GM18873 (cell line): ENCODE measurements at regions not wholly inside any gene's neighbourhood (a gene's known extent, or its start where the extent isn't known, plus 50 kb on each side); places are given as distances from the start of the nearest gene placed in this dataset.

Experiments used
- ATAC-seq: cut with Tn5 transposase; IDR thresholded peaks from one replicate; pipeline ENCODE4 v1.9.1; 2021; ENCODE audit warnings: mild to moderate bottlenecking, moderate library complexity, moderate number of reproducible peaks; ENCODE audit not compliant: unreplicated experiment, low FRiP score

GRCh38 chr3:124391774-124392173 is 338.5 kb upstream of the UMPS start:
- ATAC-seq: no peak

GRCh38 chr3:124393340-124393739 is 336.9 kb upstream of the UMPS start:
- ATAC-seq: no peak

DNA sequence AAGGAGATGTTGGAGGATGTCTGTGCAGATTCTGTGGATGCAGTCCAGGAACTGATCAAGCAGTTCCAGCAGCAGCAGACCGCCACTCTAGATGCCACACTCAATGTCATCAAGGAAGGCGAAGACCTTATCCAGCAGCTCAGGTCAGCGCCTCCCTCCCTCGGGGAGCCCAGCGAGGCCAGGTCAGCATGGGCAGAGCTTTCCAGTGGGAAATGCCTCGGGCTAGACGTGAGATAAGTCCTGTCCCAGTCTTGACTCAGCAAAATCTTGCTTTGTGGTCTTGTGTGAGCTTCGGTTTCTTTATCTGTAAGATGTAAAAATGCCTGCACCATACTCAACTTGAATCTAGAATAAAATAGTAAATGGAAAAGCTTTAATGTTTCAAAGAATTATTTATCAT is 335.1 kb upstream of the UMPS start:
- no peak for ATAC-seq

DNA sequence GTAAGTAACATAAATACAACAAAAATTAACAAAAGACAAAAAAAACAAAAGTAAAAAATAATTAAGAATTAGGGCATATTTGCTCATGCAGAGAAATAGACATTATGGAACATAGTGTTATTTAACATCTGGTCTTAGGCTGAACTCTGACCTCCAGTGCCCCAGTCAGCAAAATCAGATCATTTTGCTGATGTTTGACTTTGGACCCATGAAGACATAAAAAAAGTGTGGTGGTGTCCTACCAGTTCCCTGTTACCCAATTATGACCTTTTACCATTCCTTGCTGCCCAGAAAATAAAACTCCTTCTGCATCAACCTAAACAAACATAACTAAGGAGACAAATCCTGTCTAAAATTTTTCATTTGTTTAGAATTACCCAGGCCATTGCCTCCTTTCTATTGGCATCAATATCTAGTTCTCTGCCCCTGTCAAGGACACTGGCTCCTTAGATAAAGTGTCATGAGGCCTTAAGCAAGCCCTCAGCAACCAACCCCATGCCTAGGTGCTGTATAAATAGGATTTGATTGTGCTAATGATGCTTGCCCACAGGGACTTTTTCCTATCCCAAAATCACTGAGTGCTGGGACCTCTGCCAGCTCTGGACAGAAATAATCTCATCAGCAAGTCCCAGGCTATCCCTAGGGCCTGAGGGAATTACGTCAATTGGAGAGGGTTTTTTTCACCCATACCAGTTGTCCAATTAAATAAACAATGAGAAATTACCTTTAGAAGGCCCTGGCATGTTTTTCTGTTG is 334.5 kb upstream of the UMPS start:
- ATAC-seq: no peak

GRCh38 chr3:124396339-124396950 is 333.8 kb upstream of the UMPS start:
- ATAC-seq: no peak

- ATAC-seq: no peak
These were observed 333.2 kb upstream of the UMPS start for GRCh38 chr3:124397088-124397487.

DNA sequence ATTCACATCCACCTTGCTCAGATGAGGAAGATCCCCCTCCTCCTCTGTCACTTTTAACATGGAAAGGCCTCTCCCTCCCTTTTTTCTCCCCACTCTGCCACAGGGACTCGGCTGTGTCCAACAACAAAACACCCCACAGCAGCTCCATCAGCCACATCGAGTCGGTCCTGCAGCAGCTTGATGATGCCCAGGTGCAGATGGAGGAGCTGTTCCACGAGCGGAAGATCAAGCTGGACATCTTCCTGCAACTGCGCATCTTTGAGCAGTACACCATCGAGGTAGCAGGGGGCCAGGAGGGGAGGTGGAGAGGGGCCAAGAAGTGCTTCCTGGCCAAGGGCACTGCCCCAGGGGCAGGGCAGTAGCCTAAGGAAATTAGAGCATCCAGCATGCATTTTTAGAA is 331.7 kb upstream of the UMPS start:
- ATAC-seq: no peak

DNA sequence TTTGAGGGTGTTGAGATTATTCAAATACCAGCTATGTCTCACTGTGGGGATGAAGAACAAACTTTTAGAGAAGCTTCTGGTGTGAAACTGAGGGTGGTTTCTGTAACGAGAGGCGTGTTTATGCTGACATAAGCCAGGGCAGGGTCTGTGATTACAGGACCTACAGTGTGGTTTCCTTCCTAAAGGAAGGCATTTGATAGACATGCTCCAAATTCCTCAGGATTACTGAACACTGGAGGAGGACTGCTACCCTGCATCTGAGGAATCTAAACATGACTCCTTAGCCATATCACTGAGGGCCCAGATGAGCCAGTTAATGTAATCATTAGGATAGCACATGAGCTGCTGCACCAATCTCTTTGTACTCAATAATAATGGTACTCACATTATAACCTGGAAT is 328.4 kb upstream of the UMPS start:
- no peak for ATAC-seq

- no peak for ATAC-seq
These were observed 327.5 kb upstream of the UMPS start for GRCh38 chr3:124402791-124403190.

- ATAC-seq: no peak
These were observed 325.6 kb upstream of the UMPS start for GRCh38 chr3:124404621-124405020.

DNA sequence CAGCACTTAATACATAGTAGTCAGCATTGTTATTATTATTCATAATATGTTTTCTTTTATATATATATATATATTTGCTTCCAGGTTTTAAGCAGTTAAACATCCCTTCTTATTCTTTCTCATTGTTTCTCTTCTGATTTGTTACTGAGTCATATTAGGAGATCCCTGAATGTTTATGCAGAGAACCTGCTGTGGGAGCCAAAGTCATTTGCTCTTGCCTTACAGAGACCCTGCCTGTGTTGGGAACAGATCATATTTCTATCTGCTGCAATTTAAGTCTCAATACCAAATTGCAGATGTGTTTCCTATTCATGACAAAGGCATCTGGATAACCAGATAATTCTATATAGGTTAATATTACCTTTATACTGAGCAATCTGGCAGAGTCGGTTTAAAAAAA is 323.0 kb upstream of the UMPS start:
- no peak for ATAC-seq

GRCh38 chr3:124409650-124410275 is 320.5 kb upstream of the UMPS start:
- ATAC-seq: no peak

DNA sequence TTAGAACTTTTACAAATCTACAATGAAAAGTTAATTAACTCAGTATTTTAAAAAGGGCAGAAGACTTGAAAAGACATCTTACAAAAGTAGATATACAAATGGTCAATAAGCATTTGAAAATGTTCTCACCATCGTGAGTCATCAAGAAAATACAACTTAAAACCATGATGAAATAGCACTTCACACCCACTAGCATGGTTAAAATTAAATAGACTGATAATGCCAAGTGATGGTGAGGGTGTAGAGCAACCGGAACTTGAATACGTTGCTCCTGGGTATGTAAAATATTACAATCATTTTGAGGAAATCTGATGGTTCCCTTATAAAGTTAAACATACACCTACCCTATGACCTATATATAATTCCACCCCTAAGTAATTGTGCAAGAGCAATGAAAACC is 319.8 kb upstream of the UMPS start:
- ATAC-seq: no peak

GRCh38 chr3:124411728-124412127 is 318.5 kb upstream of the UMPS start:
- no peak for ATAC-seq

DNA sequence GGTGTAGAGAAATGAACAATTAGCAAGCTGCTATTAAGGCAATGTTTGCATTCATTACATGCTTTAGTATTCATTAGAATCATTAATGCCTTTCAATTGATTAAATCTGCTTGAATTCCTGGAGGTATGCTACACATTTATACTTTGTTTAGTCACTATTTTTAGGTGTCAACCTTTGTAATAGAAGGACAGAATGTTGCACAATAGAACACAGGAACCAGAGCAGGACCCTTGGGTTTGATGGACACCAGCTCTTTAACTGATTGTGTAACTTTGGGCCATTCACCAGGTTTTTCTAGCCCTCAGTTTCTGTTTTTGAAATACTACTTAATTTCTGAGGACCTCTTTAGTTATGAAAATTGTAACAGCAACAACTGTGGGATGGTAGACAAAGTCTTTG is 317.6 kb upstream of the UMPS start:
- no peak for ATAC-seq

DNA sequence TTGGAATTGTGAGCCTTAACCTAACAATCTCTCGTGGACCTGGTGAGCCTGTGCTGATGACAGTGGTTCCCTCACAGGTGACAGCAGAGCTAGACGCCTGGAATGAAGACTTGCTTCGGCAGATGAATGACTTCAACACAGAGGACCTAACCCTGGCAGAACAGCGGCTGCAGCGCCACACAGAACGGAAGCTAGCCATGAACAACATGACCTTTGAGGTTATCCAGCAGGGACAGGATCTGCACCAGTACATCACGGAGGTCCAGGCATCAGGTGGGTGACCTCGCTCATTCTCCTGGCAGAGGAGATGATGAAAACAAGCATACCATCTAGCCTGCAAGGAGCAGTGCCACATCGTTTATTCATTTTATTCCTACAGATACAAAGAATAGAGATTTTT is 316.9 kb upstream of the UMPS start:
- ATAC-seq: no peak

GRCh38 chr3:124413989-124414598 is 316.2 kb upstream of the UMPS start:
- no peak for ATAC-seq

DNA sequence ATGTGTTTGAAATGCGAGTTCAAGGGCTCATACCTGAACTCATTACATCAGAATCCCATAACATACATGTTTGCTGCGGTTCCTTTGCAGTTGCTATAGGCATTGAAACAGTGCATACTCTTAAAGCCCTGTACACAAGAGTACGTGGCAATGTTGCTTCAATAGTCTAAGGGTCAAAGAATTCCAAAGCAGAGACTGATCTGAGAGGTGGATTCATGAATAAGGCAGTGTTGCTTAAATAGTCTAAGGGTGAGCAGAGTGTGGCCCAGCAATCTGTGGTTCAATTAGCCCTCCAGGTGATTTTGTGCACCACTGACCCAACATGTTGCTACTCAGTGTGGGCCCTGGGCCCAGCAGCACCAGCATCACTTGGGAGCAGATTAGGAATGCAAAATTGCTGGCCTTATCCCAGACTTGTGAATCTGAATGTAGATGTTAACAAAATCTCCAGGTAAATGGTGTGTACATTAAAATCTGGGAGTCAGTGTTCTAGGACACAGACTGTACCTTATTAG is 314.7 kb upstream of the UMPS start:
- ATAC-seq: no peak

- ATAC-seq: no peak
These were observed 310.9 kb upstream of the UMPS start for GRCh38 chr3:124419303-124419702.

DNA sequence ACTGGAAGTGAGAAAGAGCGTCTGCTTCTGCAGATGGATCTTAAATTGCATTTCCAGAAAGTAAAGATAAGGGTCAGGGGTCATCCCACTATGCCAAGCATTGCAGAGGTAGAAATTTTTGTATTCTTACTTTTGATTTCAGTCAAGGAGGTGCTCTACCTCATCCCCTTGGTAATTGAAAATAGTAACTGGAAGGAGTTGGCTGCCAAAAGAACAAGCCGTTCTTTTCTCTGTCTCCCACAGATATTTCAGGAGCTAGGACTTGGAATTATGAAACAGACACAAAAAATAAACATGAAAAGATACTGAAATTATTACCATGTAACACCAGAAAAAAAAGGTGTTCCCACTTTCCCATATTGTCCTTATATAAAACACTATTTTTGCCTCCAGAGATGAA is 309.9 kb upstream of the UMPS start:
- no peak for ATAC-seq

DNA sequence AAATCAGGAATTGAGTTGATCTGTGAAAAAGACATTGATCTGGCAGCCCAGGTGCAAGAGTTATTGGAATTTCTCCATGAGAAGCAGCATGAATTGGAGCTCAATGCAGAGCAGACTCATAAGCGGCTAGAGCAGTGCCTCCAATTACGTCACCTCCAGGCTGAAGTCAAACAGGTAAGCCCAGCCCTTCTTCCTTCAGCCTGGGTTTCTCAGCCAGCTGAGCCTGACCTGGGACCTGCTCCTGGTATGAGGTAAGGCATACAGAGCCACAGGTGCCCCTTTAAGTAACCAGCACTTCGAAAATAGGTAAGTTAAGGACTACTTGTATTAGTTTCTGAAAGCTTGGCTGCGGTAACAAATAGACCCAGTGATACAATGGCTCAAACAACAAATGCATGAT is 307.4 kb upstream of the UMPS start:
- ATAC-seq: no peak
